ENCODE measurements at regions not wholly inside any gene's neighbourhood (a gene's known extent, or its start where the extent isn't known, plus 50 kb on each side); places are given as distances from the start of the nearest gene placed in this dataset.

GRCh38 chr7:53387515-53387914, 352.1 kb downstream of the POM121L12 start:
- Mint-ChIP-seq H3K27ac (no peak overlapping the region), H3K4me3 (no peak overlapping the region), H3K27me3 (no peaks in the 10 kb centered on the region), H3K4me1 (no peaks in the 10 kb centered on the region), H3K36me3 (no peaks in the 10 kb centered on the region), H3K9me3 (peaks cover 18% of the 10 kb centered on the region)
- CTCF ChIA-PET: interaction anchor here (0.6 kb wide), 1 partner anchor 64 kb away, joined by 3 read pairs; no protein-coding TSS in a partner anchor
- DNase-seq: no peak

GRCh38 chr7:53397911-53398310, 362.5 kb downstream of the POM121L12 start:
- Mint-ChIP-seq H3K4me1 (no peaks in the 10 kb centered on the region), H3K27ac (no peak overlapping the region), H3K36me3 (no peaks in the 10 kb centered on the region), H3K4me3 (no peak overlapping the region), H3K9me3 (peaks cover 9% of the 10 kb centered on the region), H3K27me3 (no peaks in the 10 kb centered on the region)
- no peak for DNase-seq
- CTCF ChIA-PET: no interaction called here

GRCh38 chr7:53398566-53398965, 363.1 kb downstream of the POM121L12 start:
- peaks cover 10% of the 10 kb centered on the region for H3K9me3 Mint-ChIP-seq
- no peak overlapping the region for H3K27ac Mint-ChIP-seq
- H3K36me3 Mint-ChIP-seq: no peaks in the 10 kb centered on the region
- H3K4me1 Mint-ChIP-seq: no peaks in the 10 kb centered on the region
- CTCF ChIA-PET: no interaction called here
- no peak for DNase-seq
- H3K27me3 Mint-ChIP-seq: no peaks in the 10 kb centered on the region
- no peak overlapping the region for H3K4me3 Mint-ChIP-seq

GRCh38 chr7:53413021-53413420, 377.6 kb downstream of the POM121L12 start:
- Mint-ChIP-seq H3K4me1 (no peaks in the 10 kb centered on the region), H3K9me3 (peaks cover 28% of the 10 kb centered on the region), H3K27me3 (no peaks in the 10 kb centered on the region), H3K27ac (no peak overlapping the region), H3K4me3 (no peak overlapping the region), H3K36me3 (no peaks in the 10 kb centered on the region)
- CTCF ChIA-PET: no interaction called here
- no peak for DNase-seq

GRCh38 chr7:53415816-53416215, 380.4 kb downstream of the POM121L12 start:
- H3K4me1 Mint-ChIP-seq: no peaks in the 10 kb centered on the region
- peaks cover 35% of the 10 kb centered on the region for H3K9me3 Mint-ChIP-seq
- H3K4me3 Mint-ChIP-seq: no peak overlapping the region
- no peak for DNase-seq
- no peak overlapping the region for H3K27ac Mint-ChIP-seq
- H3K36me3 Mint-ChIP-seq: no peaks in the 10 kb centered on the region
- CTCF ChIA-PET: no interaction called here
- no peaks in the 10 kb centered on the region for H3K27me3 Mint-ChIP-seq

- DNase-seq: no peak
- Mint-ChIP-seq H3K4me1 (no peaks in the 10 kb centered on the region), H3K9me3 (peaks cover 30% of the 10 kb centered on the region), H3K27me3 (no peaks in the 10 kb centered on the region), H3K4me3 (no peak overlapping the region), H3K27ac (no peak overlapping the region), H3K36me3 (no peaks in the 10 kb centered on the region)
- CTCF ChIA-PET: no interaction called here
Measured at GRCh38 chr7:53418834-53419482, 383.5 kb downstream of the POM121L12 start.

GRCh38 chr7:53420550-53420949, 385.1 kb downstream of the POM121L12 start:
- H3K27ac Mint-ChIP-seq: no peak overlapping the region
- no peaks in the 10 kb centered on the region for H3K36me3 Mint-ChIP-seq
- no peaks in the 10 kb centered on the region for H3K27me3 Mint-ChIP-seq
- H3K9me3 Mint-ChIP-seq: peaks cover 27% of the 10 kb centered on the region
- no peak overlapping the region for H3K4me3 Mint-ChIP-seq
- H3K4me1 Mint-ChIP-seq: no peaks in the 10 kb centered on the region
- CTCF ChIA-PET: no interaction called here
- no peak for DNase-seq

GRCh38 chr7:53422291-53422690, 386.9 kb downstream of the POM121L12 start:
- no peaks in the 10 kb centered on the region for H3K36me3 Mint-ChIP-seq
- CTCF ChIA-PET: no interaction called here
- H3K4me1 Mint-ChIP-seq: no peaks in the 10 kb centered on the region
- H3K9me3 Mint-ChIP-seq: peaks cover 19% of the 10 kb centered on the region
- H3K27me3 Mint-ChIP-seq: no peaks in the 10 kb centered on the region
- H3K27ac Mint-ChIP-seq: no peak overlapping the region
- H3K4me3 Mint-ChIP-seq: no peak overlapping the region
- no peak for DNase-seq

- Mint-ChIP-seq H3K27ac (no peak overlapping the region), H3K4me1 (no peaks in the 10 kb centered on the region)
Measured at GRCh38 chr7:53426145-53426750, 390.8 kb downstream of the POM121L12 start.

GRCh38 chr7:53428045-53428444, 392.6 kb downstream of the POM121L12 start:
- Mint-ChIP-seq H3K4me3 (no peak overlapping the region), H3K9me3 (peaks cover 16% of the 10 kb centered on the region), H3K36me3 (no peaks in the 10 kb centered on the region), H3K27ac (no peak overlapping the region), H3K27me3 (no peaks in the 10 kb centered on the region), H3K4me1 (no peaks in the 10 kb centered on the region)
- CTCF ChIA-PET: no interaction called here
- DNase-seq: no peak

More at GRCh38 chr7:53426145-53426750, 390.8 kb downstream of the POM121L12 start:
- no peaks in the 10 kb centered on the region for H3K36me3 Mint-ChIP-seq
- peaks cover 16% of the 10 kb centered on the region for H3K9me3 Mint-ChIP-seq
- H3K4me3 Mint-ChIP-seq: no peak overlapping the region
- H3K27me3 Mint-ChIP-seq: no peaks in the 10 kb centered on the region
- CTCF ChIA-PET: no interaction called here
- no peak for DNase-seq

GRCh38 chr7:53431901-53432300, 396.5 kb downstream of the POM121L12 start:
- Mint-ChIP-seq H3K27me3 (no peaks in the 10 kb centered on the region), H3K4me1 (no peaks in the 10 kb centered on the region), H3K27ac (no peak overlapping the region), H3K36me3 (no peaks in the 10 kb centered on the region), H3K9me3 (peaks cover 9% of the 10 kb centered on the region), H3K4me3 (no peak overlapping the region)
- DNase-seq: no peak
- CTCF ChIA-PET: no interaction called here

- Mint-ChIP-seq H3K27ac (no peak overlapping the region), H3K36me3 (no peaks in the 10 kb centered on the region), H3K27me3 (no peaks in the 10 kb centered on the region), H3K4me3 (no peak overlapping the region), H3K9me3 (peaks cover 13% of the 10 kb centered on the region), H3K4me1 (no peaks in the 10 kb centered on the region)
- CTCF ChIA-PET: no interaction called here
- no peak for DNase-seq
Measured at GRCh38 chr7:53437336-53437735, 401.9 kb downstream of the POM121L12 start.

GRCh38 chr7:53446170-53446569, 410.7 kb downstream of the POM121L12 start:
- Mint-ChIP-seq H3K27me3 (no peaks in the 10 kb centered on the region), H3K27ac (no peak overlapping the region), H3K4me3 (no peak overlapping the region), H3K4me1 (no peaks in the 10 kb centered on the region), H3K9me3 (no peaks in the 10 kb centered on the region), H3K36me3 (no peaks in the 10 kb centered on the region)
- CTCF ChIA-PET: no interaction called here
- no peak for DNase-seq

- CTCF ChIA-PET: no interaction called here
- Mint-ChIP-seq H3K27ac (no peak overlapping the region), H3K4me1 (no peaks in the 10 kb centered on the region), H3K9me3 (peaks cover 4% of the 10 kb centered on the region), H3K27me3 (no peaks in the 10 kb centered on the region), H3K4me3 (no peak overlapping the region), H3K36me3 (no peaks in the 10 kb centered on the region)
- DNase-seq: no peak
Measured at GRCh38 chr7:53458636-53459035, 423.2 kb downstream of the POM121L12 start.

GRCh38 chr7:53466371-53466770, 430.9 kb downstream of the POM121L12 start:
- Mint-ChIP-seq H3K9me3 (peaks cover 8% of the 10 kb centered on the region), H3K4me1 (no peaks in the 10 kb centered on the region), H3K4me3 (no peak overlapping the region), H3K27ac (no peak overlapping the region), H3K36me3 (no peaks in the 10 kb centered on the region), H3K27me3 (no peaks in the 10 kb centered on the region)
- CTCF ChIA-PET: no interaction called here
- no peak for DNase-seq
